NCI-H526 (cell line): ENCODE measurements at regions not wholly inside any gene's neighbourhood (a gene's known extent, or its start where the extent isn't known, plus 50 kb on each side); places are given as distances from the start of the nearest gene placed in this dataset.

Experiments used
- DNase-seq, 2 experiments: peaks; one replicate each; lab custom pipeline; 2025; lab: John Stamatoyannopoulos, UW

DNA sequence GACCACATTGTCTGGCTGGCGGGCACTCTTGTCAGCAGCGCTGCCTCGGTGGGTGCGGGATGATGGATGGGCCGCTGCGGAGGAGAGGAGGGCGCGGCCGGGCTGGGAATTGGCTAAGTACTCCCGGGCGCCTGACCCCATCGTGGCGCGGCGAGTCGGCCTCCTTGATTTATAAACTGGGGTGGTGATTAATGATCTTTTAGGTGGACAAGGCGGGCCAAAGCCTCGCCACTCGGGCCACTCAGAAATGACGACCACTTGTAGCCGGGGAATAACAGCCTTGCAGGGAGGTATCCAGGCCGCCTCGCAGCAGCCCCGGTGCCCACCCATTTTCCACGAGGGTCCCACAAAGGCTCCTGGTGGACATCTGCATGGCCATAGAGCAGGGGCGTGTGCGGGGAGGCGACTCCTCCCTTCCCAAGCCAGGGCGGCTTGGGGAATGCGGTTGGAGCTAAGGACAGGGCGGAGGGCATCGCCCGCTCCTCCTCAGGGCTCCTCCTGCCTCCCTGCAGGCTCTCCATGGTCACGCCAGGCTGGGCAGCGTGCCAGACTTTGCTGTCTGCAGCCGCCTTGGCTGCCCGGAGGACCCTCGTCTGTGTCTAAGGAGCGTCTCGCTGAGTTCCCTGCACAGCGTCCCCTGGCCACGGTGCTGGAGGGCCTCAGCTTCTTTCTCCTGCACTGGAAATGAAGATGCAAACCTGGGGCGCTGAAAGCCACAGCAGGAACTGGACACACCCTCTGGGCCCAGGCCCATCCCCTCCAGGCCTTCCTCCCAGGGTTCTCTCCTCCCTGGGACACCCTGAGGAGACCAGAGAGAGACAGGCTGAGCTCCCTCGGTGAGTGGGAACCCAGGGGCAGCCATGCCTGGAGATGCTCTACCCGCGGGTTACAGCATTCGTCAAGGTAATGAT, 287.4 kb upstream of the IRX4 start:
- DNase-seq, result peak in 1 of 2 experiments; percentile 17

DNA sequence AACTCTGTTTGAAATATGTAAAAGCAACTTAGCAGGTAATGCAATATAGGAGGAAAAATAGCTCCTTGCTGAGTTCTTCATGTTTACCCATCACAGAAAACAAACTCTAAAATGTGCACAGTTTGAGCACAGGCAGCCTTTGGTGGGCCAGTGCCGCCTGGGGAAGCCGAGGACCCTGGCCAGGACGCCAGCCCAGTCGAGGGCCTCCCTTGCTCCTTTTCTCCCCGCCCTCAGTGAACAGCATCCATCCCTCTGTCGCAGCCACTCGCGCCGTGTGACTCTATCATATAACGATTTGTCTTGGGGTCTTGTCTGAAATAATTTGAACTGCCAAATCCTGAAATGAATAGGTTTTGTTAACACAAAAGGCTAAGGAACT, 286.7 kb upstream of the IRX4 start:
- no peak for DNase-seq

- DNase-seq, result peak in 1 of 2 experiments; percentile 22
Observed at GRCh38 chr5:2168601-2169429, 286.1 kb upstream of the IRX4 start.

GRCh38 chr5:2167671-2168070, 284.9 kb upstream of the IRX4 start:
- no peak for DNase-seq

DNA sequence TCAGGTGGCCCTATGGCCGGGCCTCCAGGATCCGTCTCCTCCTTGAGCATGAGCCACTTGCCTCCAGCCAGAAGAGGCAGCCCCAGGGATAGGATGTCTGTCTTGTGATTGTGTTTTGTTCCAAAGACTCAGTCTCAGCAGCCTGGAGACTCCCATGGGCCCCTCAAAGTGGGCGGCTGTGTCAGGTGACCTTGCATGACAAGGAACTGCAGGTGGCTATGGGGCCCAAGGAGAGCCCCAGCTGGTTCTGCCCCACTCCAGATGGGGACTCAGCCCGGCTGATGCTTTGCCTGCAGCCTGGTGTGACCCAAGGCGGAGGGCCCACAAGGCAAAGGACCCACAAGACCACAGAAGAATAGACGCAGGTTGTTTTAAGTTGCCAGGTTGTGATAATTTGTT, 284.3 kb upstream of the IRX4 start:
- DNase-seq, result no peak

GRCh38 chr5:2166306-2166978, 283.7 kb upstream of the IRX4 start:
- no peak for DNase-seq

- DNase-seq, result no peak
Observed at GRCh38 chr5:2165615-2166305, 283.0 kb upstream of the IRX4 start.

DNA sequence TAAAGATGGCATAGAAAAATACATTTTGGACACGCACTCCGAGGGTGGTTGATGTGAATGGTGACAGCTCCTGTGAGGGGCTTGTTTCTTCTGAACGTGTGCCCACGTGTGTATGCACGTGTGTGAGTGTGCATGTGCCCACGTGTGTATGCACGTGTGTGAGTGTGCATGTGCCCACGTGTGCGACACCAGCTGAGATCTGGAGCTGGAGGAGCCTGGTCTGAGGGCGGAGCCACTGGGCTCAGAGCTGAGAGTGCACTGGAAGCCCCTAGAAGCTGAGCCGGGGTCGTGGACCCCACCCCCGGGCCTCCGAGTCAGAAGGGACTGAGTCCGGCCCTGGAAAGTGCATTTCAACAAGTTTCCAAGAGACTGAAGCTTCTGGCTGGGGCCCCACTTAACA, 282.5 kb upstream of the IRX4 start:
- no peak for DNase-seq

DNA sequence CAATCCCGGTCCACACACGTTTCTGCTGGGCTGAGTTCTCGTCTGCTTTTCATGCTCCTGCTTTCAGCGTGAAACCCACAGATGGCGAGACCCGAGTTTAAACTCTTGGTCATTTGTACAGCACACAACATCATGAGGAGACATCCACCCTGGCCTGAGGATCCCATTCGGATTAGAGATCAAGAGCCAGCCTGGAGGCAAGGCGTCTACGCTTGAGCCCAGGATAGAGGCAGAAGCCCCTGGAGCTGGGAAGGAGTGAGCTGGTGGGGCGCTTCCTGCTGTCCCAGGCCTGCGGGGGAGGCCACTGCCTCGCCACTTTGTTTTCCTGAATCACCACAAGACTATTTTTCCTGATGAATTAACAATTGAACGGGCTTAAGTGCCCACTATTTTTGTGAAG, 281.9 kb upstream of the IRX4 start:
- DNase-seq, result no peak

GRCh38 chr5:2163940-2164490, 281.3 kb upstream of the IRX4 start:
- no peak for DNase-seq

- DNase-seq, result no peak
Observed at GRCh38 chr5:2163060-2163856, 280.5 kb upstream of the IRX4 start.

DNA sequence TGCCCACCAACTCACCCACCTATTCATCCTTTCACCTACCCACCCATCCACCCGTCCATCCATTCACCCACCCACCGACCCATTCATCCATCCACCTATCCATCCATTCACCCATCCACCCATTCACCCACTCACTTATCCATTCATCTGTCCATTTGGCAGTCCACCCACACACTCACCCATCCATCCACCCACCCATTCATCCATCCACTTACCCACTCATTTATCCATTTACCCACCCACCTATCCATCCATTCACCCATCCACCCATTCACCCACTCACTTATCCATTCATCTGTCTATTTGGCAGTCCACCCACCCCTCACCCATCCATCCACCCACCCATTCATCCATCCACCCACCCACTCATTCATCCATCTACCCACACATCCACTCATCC, 278.1 kb upstream of the IRX4 start:
- no peak for DNase-seq

DNA sequence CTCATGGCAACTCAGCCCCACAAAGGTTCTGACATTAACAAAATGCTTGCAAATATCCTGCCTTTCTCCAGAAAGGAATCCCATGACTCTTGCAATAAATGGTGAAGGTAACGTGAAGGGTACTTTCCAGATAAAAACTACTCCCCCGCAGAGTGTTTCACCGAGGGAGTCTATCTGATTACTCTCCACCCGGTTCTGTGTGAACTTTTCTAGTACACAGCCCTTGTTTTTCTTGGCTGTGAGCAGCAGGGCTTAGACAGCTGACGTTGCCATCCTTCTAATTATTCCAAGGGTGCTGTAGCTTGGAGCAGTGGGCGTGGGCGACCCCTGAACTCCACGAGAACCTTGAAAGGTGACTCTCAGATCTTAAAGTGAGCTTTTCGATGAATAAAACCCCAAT, 276.0 kb upstream of the IRX4 start:
- no peak for DNase-seq

- DNase-seq, result no peak
Observed at GRCh38 chr5:2158109-2158508, 275.4 kb upstream of the IRX4 start.

GRCh38 chr5:2157372-2157771, 274.6 kb upstream of the IRX4 start:
- DNase-seq, result no peak

DNA sequence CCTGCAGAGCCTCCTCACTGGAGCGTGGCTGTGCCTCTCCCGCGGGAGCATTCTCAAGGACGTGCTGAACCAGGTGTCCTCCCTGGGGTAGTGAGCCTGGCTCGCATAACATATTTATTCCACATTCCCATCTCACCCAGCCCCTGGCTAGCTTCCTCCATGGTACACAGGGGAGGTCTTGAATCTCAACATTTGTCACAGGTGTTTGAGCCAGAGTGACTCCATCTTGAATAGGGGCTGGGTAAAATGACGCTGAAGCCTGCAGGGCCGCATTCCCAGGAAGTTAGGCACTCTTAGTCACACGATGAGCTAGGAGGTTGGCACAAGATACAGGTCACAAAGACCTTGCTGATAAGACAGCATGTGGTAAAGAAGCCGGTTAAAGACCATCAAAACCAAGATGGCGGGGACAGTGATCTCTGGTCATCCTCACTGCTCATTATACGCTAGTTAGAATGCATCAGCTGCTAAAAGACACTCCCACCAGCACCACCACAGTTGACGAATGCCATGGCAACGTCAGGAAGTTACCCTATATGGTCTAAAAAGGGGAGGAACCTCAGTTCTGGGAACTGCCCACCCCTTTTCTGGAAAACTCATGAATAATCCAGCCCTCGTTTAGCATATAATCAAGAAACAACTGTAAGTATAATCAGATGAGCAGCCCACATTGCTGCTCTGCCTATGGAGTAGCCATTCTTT, 273.8 kb upstream of the IRX4 start:
- DNase-seq, result peak in 1 of 2 experiments; percentile 26

- peak; percentile 64 to 76 for DNase-seq
Observed at GRCh38 chr5:2155556-2155955, 272.8 kb upstream of the IRX4 start.

DNA sequence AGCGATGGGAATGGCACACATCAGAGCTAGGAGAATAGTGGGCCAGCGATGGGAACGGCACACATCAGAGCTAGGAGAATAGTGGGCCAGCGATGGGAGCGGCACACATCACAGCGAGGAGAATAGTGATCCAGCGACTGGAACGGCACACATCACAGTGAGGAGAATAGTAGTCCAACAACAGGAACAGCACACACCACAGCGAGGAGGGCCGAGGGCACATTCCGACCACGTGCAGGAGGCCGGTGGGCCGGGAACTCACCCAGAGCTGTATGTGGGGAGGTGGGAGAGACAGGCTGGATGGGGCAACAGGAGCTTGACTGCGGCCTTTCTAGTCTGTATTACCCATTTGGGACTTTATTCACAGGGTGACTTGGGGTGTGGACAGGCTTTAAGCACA, 271.1 kb upstream of the IRX4 start:
- DNase-seq, result no peak

DNA sequence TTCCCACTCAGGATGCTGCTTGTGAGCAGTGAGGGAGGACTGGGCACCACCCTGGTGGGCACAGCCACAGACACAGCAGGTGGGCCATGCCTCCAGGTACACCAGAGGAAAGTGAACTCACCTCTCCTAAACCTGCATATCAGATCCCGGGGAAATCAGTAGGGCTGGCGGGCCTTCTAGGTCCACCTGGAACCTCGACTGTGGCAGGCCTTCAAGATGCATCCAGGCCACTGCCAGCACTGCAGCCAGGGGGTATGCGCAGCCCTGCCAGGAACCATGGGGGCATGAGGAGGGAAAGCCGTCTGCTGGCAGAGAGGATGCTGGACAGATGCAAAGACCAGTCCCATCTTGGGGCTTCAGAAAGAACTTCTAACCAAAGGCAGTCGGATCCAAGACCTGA, 270.6 kb upstream of the IRX4 start:
- DNase-seq, result no peak

- DNase-seq, result peak in 1 of 2 experiments; percentile 36
Observed at GRCh38 chr5:2151301-2151888, 268.7 kb upstream of the IRX4 start.
